ENCODE measurements at regions not wholly inside any gene's neighbourhood (a gene's known extent, or its start where the extent isn't known, plus 50 kb on each side); places are given as distances from the start of the nearest gene placed in this dataset.

- TF ChIP-seq CTCF (IDR thresholded peaks at IDR 0.05; ENCODE audit: poor library complexity, severe bottlenecking) (no peak), POLR2AphosphoS5 (IDR thresholded peaks at IDR 0.05) (no peak), EP300 (conservative IDR thresholded peaks at IDR 0.05; ENCODE audit: poor library complexity, severe bottlenecking) (no peak), EZH2 (IDR thresholded peaks at IDR 0.05; ENCODE audit: borderline replicate concordance, insufficient read depth, low read length, poor library complexity, severe bottlenecking) (no peak)
These were observed 72.8 kb upstream of the FAM9A start for GRCh38 chrX:8873956-8874355.

All from neural cell (in vitro differentiated cells).